Liver (tissue), 8 donors: ENCODE measurements at regions not wholly inside any gene's neighbourhood (a gene's known extent, or its start where the extent isn't known, plus 50 kb on each side); places are given as distances from the start of the nearest gene placed in this dataset.

ENCODE experiments used
- DNase-seq: peaks from one replicate; pipeline ENCODE4 v3.0.0-alpha.2; 2017; ENCODE audit warnings: low spot score
- H3K27ac ChIP-seq, 2 donors: one replicate each; pipeline ENCODE4 v1.7.0; 2013; ENCODE audit warnings: inconsistent platforms in 2 of 2, low read length in 2 of 2, control low read depth in 1 of 2, low read depth in 1 of 2, mild to moderate bottlenecking in 1 of 2
- H3K27me3 ChIP-seq, 4 donors: one replicate each; pipeline versions ENCODE4 v1.6.1 to v1.7.0; 2013; ENCODE audit warnings: low read length in 3 of 4, inconsistent platforms in 1 of 4, mild to moderate bottlenecking in 1 of 4, moderate library complexity in 1 of 4; ENCODE audit not compliant: control insufficient read depth in 4 of 4, insufficient read depth in 4 of 4
- H3K36me3 ChIP-seq, 4 donors: one replicate each; pipeline versions ENCODE4 v1.6.1 to v1.7.0; 2013; ENCODE audit warnings: low read length in 3 of 4, mild to moderate bottlenecking in 3 of 4, low read depth in 1 of 4, moderate library complexity in 1 of 4; ENCODE audit not compliant: control insufficient read depth in 4 of 4, insufficient read depth in 3 of 4
- H3K4me1 ChIP-seq, 4 donors: one replicate each; pipeline versions ENCODE4 v1.6.1 to v1.7.0; 2013; ENCODE audit warnings: low read length in 3 of 4, mild to moderate bottlenecking in 3 of 4, moderate library complexity in 1 of 4; ENCODE audit not compliant: control insufficient read depth in 4 of 4, insufficient read depth in 4 of 4
- H3K4me3 ChIP-seq, 3 donors: one replicate each; pipeline versions ENCODE4 v1.6.1 to v1.7.0; 2013; ENCODE audit warnings: low read length in 3 of 3, control low read depth in 1 of 3, low read depth in 1 of 3, mild to moderate bottlenecking in 1 of 3
- H3K9ac ChIP-seq, 2 donors: one replicate each; pipeline ENCODE4 v1.7.0; 2013; ENCODE audit warnings: low read length in 2 of 2, mild to moderate bottlenecking in 2 of 2, moderate library complexity in 2 of 2, control low read depth in 1 of 2, low read depth in 1 of 2
- H3K9me3 ChIP-seq, 4 donors: one replicate each; pipeline versions ENCODE4 v1.6.1 to v1.7.0; 2013; ENCODE audit warnings: low read length in 3 of 4; ENCODE audit not compliant: control insufficient read depth in 4 of 4
- CTCF ChIP-seq: fragments of 150-350 bp; IDR thresholded peaks from 2 replicates; pipeline ENCODE4 v1.5.1; 2017; ENCODE audit warnings: improper control_type of control experiment, low read depth, low read length; ENCODE audit not compliant: missing input control
- EGR1 ChIP-seq, 2 donors: IDR thresholded peaks; 2 replicates each; pipeline ENCODE4 v1.6.1; 2016 to 2018; ENCODE audit warnings: antibody characterized with exemption in 2 of 2, low read depth in 2 of 2
- FOXA1 ChIP-seq: IDR thresholded peaks from 2 replicates; pipeline ENCODE4 v1.6.1; 2016; ENCODE audit warnings: antibody characterized with exemption
- FOXA2 ChIP-seq: IDR thresholded peaks from 2 replicates; pipeline ENCODE4 v1.6.1; 2016; ENCODE audit warnings: antibody characterized with exemption
- GABPA ChIP-seq, 2 donors: IDR thresholded peaks in 1 of 2; conservative IDR thresholded peaks in 1 of 2; 2 replicates each; pipeline ENCODE4 v1.6.1; 2016; ENCODE audit warnings: antibody characterized with exemption in 2 of 2, mild to moderate bottlenecking in 1 of 2, moderate library complexity in 1 of 2
- HNF4A ChIP-seq, 2 donors: conservative IDR thresholded peaks; 2 replicates each; pipeline ENCODE4 v1.6.1; 2016; ENCODE audit warnings: antibody characterized with exemption in 2 of 2, mild to moderate bottlenecking in 2 of 2
- HNF4G ChIP-seq: IDR thresholded peaks from 2 replicates; pipeline ENCODE4 v1.6.1; 2016; ENCODE audit warnings: antibody characterized with exemption
- JUND ChIP-seq, 2 donors: IDR thresholded peaks; 2 replicates each; pipeline ENCODE4 v1.6.1; 2016; ENCODE audit warnings: antibody characterized with exemption in 2 of 2
- NR2F2 ChIP-seq: IDR thresholded peaks from 2 replicates; pipeline ENCODE4 v1.6.1; 2016; ENCODE audit warnings: antibody characterized with exemption
- RAD21 ChIP-seq, 2 donors: IDR thresholded peaks; 2 replicates each; pipeline ENCODE4 v1.6.1; 2016; ENCODE audit warnings: antibody characterized with exemption in 2 of 2, mild to moderate bottlenecking in 2 of 2
- REST ChIP-seq: IDR thresholded peaks from 2 replicates; pipeline ENCODE4 v1.6.1; 2016; ENCODE audit warnings: antibody characterized with exemption, mild to moderate bottlenecking
- RXRA ChIP-seq, 2 donors: IDR thresholded peaks; 2 replicates each; pipeline ENCODE4 v1.6.1; 2017 to 2018; ENCODE audit warnings: antibody characterized with exemption in 2 of 2, mild to moderate bottlenecking in 1 of 2
- SP1 ChIP-seq: IDR thresholded peaks from 2 replicates; pipeline ENCODE4 v1.6.1; 2018; ENCODE audit warnings: antibody characterized with exemption, mild to moderate bottlenecking
- TAF1 ChIP-seq: conservative IDR thresholded peaks from 2 replicates; pipeline ENCODE4 v1.6.1; 2016; ENCODE audit warnings: antibody characterized with exemption, mild to moderate bottlenecking
- YY1 ChIP-seq: IDR thresholded peaks from 2 replicates; pipeline ENCODE4 v1.6.1; 2016; ENCODE audit warnings: antibody characterized with exemption, mild to moderate bottlenecking
- WGBS: extraction: QIAGEN DNeasy Blood & Tissue Kit; methylation state at CpG from one replicate; pipeline ENCODE4 v1.1.7; 2013; 5-methylcytosine and 5-hydroxymethylcytosine counted together
- TF ChIP-seq, protein P1 (sequence below): IDR thresholded peaks from 2 replicates; pipeline ENCODE4 v1.6.1; 2016; ENCODE audit warnings: antibody characterized with exemption
- TF ChIP-seq, protein P2 (sequence below): IDR thresholded peaks from 2 replicates; pipeline ENCODE4 v1.6.1; 2016; ENCODE audit warnings: antibody characterized with exemption
- TF ChIP-seq, protein P3 (sequence below): IDR thresholded peaks from 2 replicates; pipeline ENCODE4 v1.6.1; 2016; ENCODE audit warnings: antibody characterized with exemption
- donor health status: healthy.
- donor health status: healthy.
- donor health status: healthy.
- donor health status: healthy.
- donor health status: healthy.

DNA sequence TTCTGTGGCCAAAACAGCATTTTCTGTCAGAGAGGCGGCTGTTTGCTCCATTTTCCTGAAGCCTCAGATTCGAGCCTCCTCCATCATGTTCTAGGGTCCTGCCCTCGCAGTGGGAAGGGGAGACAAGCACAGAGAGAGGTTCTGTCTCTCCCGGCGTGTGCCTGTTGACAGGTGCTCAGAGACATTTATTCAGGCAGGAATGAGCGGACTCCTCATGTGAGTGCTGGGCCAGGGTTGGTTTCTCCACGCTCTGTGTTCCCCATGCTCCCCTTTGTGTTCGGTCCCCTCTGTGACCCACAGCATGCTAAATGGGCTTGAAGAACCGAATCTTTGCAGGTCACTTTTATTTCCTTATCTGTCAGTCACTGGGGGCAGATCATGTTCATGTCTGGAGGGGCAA, 374.6 kb downstream of the GLRX3 start:
- TF ChIP-seq, protein P1, sequence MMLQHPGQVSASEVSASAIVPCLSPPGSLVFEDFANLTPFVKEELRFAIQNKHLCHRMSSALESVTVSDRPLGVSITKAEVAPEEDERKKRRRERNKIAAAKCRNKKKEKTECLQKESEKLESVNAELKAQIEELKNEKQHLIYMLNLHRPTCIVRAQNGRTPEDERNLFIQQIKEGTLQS, result no peak
- TF ChIP-seq, protein P2, sequence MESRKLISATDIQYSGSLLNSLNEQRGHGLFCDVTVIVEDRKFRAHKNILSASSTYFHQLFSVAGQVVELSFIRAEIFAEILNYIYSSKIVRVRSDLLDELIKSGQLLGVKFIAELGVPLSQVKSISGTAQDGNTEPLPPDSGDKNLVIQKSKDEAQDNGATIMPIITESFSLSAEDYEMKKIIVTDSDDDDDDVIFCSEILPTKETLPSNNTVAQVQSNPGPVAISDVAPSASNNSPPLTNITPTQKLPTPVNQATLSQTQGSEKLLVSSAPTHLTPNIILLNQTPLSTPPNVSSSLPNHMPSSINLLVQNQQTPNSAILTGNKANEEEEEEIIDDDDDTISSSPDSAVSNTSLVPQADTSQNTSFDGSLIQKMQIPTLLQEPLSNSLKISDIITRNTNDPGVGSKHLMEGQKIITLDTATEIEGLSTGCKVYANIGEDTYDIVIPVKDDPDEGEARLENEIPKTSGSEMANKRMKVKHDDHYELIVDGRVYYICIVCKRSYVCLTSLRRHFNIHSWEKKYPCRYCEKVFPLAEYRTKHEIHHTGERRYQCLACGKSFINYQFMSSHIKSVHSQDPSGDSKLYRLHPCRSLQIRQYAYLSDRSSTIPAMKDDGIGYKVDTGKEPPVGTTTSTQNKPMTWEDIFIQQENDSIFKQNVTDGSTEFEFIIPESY, result no peak
- TF ChIP-seq HNF4A (conservative IDR thresholded peaks at IDR 0.05), result no peak
- no peak for TF ChIP-seq SP1
- no peak for TF ChIP-seq CTCF
- no peak for TF ChIP-seq YY1
- TF ChIP-seq NR2F2, result no peak
- TF ChIP-seq RAD21 (IDR thresholded peaks at IDR 0.05), result no peak
- no peak for TF ChIP-seq GABPA (IDR thresholded peaks at IDR 0.05 in 1 of 2, conservative IDR thresholded peaks at IDR 0.05 in 1 of 2)
- Histone ChIP-seq H3K9me3 (no peaks in the 10 kb centered on the region), H3K9ac (no peak overlapping the region), H3K27me3 (peaks cover 0 to 2% (median 0%) of the 10 kb centered on the region in 4 donors), H3K27ac (no peak overlapping the region), H3K4me3 (no peak overlapping the region), H3K4me1 (no peaks in the 10 kb centered on the region), H3K36me3 (no peaks in the 10 kb centered on the region)
- no peak for DNase-seq
- WGBS, result 79% methylated on average over 9 of the region's 9 CpGs

DNA sequence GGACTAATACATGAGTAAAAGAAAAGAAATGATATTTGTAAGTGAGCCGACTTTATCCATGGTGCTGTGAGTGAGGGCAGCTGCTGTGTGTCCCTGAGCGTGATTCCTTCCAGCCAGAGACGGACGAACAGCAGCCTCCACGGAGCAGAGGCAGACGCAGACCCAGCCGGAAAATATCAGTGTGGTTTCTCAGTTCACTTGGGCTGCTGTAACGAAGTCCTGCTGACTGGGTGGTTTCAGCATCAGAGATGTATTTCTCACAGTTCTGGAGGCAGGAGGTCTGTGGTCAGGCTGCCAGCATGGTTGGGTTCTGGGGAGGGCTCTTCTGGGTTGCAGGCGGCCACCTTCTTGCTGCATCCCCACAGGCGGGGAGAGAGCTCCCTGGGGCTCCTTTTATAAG, 375.6 kb downstream of the GLRX3 start:
- Histone ChIP-seq H3K9ac (no peak overlapping the region), H3K9me3 (no peaks in the 10 kb centered on the region), H3K36me3 (no peaks in the 10 kb centered on the region), H3K27ac (no peak overlapping the region), H3K27me3 (peaks cover 0 to 2% (median 0%) of the 10 kb centered on the region in 4 donors), H3K4me1 (no peaks in the 10 kb centered on the region), H3K4me3 (no peak overlapping the region)
- 72% methylated on average over 10 of the region's 10 CpGs for WGBS
- no peak for DNase-seq
- TF ChIP-seq HNF4G (no peak), REST (no peak), RXRA (IDR thresholded peaks at IDR 0.05) (no peak), CTCF (no peak), FOXA2 (no peak), GABPA (IDR thresholded peaks at IDR 0.05 in 1 of 2, conservative IDR thresholded peaks at IDR 0.05 in 1 of 2) (no peak), HNF4A (conservative IDR thresholded peaks at IDR 0.05) (no peak), EGR1 (IDR thresholded peaks at IDR 0.05; ENCODE audit: low read depth in 2 of 2) (no peak), YY1 (no peak), FOXA1 (no peak), TAF1 (no peak), RAD21 (IDR thresholded peaks at IDR 0.05) (no peak), JUND (IDR thresholded peaks at IDR 0.05) (no peak), NR2F2 (no peak), SP1 (no peak)
- TF ChIP-seq, protein P2, result no peak
- TF ChIP-seq, protein P3, sequence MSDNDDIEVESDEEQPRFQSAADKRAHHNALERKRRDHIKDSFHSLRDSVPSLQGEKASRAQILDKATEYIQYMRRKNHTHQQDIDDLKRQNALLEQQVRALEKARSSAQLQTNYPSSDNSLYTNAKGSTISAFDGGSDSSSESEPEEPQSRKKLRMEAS, result no peak
- TF ChIP-seq, protein P1, result no peak
